AG08395 (cell line): ENCODE measurements at regions not wholly inside any gene's neighbourhood (a gene's known extent, or its start where the extent isn't known, plus 50 kb on each side); places are given as distances from the start of the nearest gene placed in this dataset.

Experiments
- DNase-seq: peaks from one replicate; pipeline ENCODE4 v3.0.0; 2012; ENCODE audit warnings: mixed read lengths, low spot score

DNA sequence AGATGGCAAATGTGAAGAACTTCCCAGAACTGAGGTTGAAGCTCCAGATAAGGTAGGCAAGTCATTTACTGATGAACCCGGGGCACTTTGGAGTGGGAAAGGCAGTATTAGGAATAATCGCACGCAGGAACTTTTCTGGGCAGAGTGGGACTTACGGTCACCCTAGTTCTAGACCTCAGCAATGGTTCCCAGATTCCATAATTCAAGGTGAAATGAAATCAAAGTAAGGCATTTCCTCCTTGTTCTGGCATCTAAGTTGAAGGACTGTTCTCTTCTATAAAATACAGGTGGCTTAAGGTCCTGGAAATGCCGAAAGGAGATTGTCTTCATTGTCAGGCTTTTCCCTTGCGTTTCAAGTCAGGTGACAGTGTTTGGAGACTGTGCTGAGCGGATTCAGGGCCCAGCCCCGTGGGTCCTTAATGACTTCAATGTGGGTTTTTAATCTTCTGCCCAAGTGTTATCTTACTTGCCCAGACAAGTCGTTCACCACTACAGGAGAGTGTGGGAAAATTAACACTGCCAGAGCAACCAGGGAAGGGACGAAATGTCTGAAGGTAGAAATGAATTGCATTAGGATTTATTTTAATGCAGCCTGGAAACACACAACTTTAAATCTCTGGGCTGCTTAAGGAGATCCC lies 52.1 kb upstream of the STOX2 start:
- no peak for DNase-seq

DNA sequence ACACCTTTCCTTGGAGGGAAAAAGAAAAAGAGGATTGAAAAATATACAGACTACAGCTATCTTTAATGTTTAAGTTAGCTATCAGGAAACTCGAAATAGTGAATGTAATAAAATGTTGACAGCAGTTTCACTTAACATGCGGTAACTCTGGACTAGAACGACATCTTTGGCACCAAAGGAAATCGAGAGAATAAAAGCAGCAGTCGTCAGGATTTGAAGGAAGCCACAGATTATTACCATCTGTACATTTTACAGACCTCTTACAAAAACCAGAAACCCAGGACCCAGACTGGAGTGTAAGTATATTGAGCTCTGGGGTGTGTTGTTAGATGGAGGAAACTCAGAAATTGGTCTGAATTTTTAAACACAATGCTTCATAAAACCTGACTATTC lies 51.6 kb upstream of the STOX2 start:
- DNase-seq: no peak
